HG03175 (cell line): ENCODE measurements at regions not wholly inside any gene's neighbourhood (a gene's known extent, or its start where the extent isn't known, plus 50 kb on each side); places are given as distances from the start of the nearest gene placed in this dataset.

Source experiments
- ATAC-seq: cut with Tn5 transposase; IDR thresholded peaks from one replicate; pipeline ENCODE4 v1.9.1; 2021; ENCODE audit warnings: mild to moderate bottlenecking, moderate library complexity; ENCODE audit not compliant: unreplicated experiment

- no peak for ATAC-seq
These were observed 161.0 kb downstream of the ZNF326 start for GRCh38 chr1:90155721-90156487.

- no peak for ATAC-seq
These were observed 159.8 kb downstream of the ZNF326 start for GRCh38 chr1:90154711-90155110.

GRCh38 chr1:90149101-90149500 lies 154.2 kb downstream of the ZNF326 start:
- ATAC-seq: no peak

- no peak for ATAC-seq
These were observed 152.2 kb downstream of the ZNF326 start for GRCh38 chr1:90147093-90147492.

GRCh38 chr1:90144820-90145219 lies 149.9 kb downstream of the ZNF326 start:
- no peak for ATAC-seq

- ATAC-seq: no peak
These were observed 148.7 kb downstream of the ZNF326 start for GRCh38 chr1:90143591-90143990.

GRCh38 chr1:90142697-90143096 lies 147.8 kb downstream of the ZNF326 start:
- ATAC-seq: no peak

- no peak for ATAC-seq
These were observed 144.9 kb downstream of the ZNF326 start for GRCh38 chr1:90139837-90140236.

- ATAC-seq: no peak
These were observed 140.4 kb downstream of the ZNF326 start for GRCh38 chr1:90135286-90135685.

- ATAC-seq: no peak
These were observed 139.5 kb downstream of the ZNF326 start for GRCh38 chr1:90134175-90134955.

- no peak for ATAC-seq
These were observed 138.2 kb downstream of the ZNF326 start for GRCh38 chr1:90133133-90133532.

- no peak for ATAC-seq
These were observed 137.4 kb downstream of the ZNF326 start for GRCh38 chr1:90132306-90132705.

- ATAC-seq: no peak
These were observed 132.5 kb downstream of the ZNF326 start for GRCh38 chr1:90127288-90127953.

- ATAC-seq: no peak
These were observed 131.9 kb downstream of the ZNF326 start for GRCh38 chr1:90126834-90127233.

GRCh38 chr1:90122654-90123340 lies 127.9 kb downstream of the ZNF326 start:
- ATAC-seq: no peak

- no peak for ATAC-seq
These were observed 119.7 kb downstream of the ZNF326 start for GRCh38 chr1:90114521-90115141.

GRCh38 chr1:90107990-90108389 lies 113.1 kb downstream of the ZNF326 start:
- ATAC-seq: no peak

GRCh38 chr1:90106311-90106710 lies 111.4 kb downstream of the ZNF326 start:
- no peak for ATAC-seq

GRCh38 chr1:90104941-90105538 lies 110.1 kb downstream of the ZNF326 start:
- no peak for ATAC-seq

- ATAC-seq: no peak
These were observed 105.7 kb downstream of the ZNF326 start for GRCh38 chr1:90100566-90100965.
